ENCODE measurements at regions not wholly inside any gene's neighbourhood (a gene's known extent, or its start where the extent isn't known, plus 50 kb on each side); places are given as distances from the start of the nearest gene placed in this dataset.

- DNase-seq (ENCODE audit: low spot score) (no peak), ATAC-seq (ENCODE audit: insufficient number of reproducible peaks, low FRiP score, low read depth) (no peak)
- TF ChIP-seq CTCF (IDR thresholded peaks at IDR 0.05) = no peak
- no peaks in the 10 kb centered on the region for H3K36me3 ChIP-seq
- no peaks in the 10 kb centered on the region for H3K4me1 ChIP-seq (ENCODE audit: control insufficient read depth in 1 of 2, low read depth in 2 of 2)
- H3K27me3 ChIP-seq (replicated peaks; ENCODE audit: insufficient read depth) = no peaks in the 10 kb centered on the region
- H3K4me3 ChIP-seq = no peak overlapping the region
- no peak overlapping the region for H3K27ac ChIP-seq
- peaks cover 14% of the 10 kb centered on the region for H3K9me3 ChIP-seq
Observed at GRCh38 chr3:135740211-135740610, 225.3 kb upstream of the PPP2R3A start.

GRCh38 chr3:135740751-135741150, 224.8 kb upstream of the PPP2R3A start:
- Histone ChIP-seq H3K27me3 (replicated peaks; ENCODE audit: insufficient read depth) (no peaks in the 10 kb centered on the region), H3K27ac (no peak overlapping the region), H3K4me1 (ENCODE audit: control insufficient read depth in 1 of 2, low read depth in 2 of 2) (no peaks in the 10 kb centered on the region), H3K36me3 (no peaks in the 10 kb centered on the region), H3K9me3 (peaks cover 13% of the 10 kb centered on the region), H3K4me3 (no peak overlapping the region)
- no peak for TF ChIP-seq CTCF (IDR thresholded peaks at IDR 0.05)
- DNase-seq (ENCODE audit: low spot score) (no peak), ATAC-seq (ENCODE audit: insufficient number of reproducible peaks, low FRiP score, low read depth) (no peak)

GRCh38 chr3:135751991-135752390, 213.5 kb upstream of the PPP2R3A start:
- Histone ChIP-seq H3K4me1 (ENCODE audit: control insufficient read depth in 1 of 2, low read depth in 2 of 2) (no peaks in the 10 kb centered on the region), H3K27ac (no peak overlapping the region), H3K4me3 (no peak overlapping the region), H3K9me3 (no peaks in the 10 kb centered on the region), H3K27me3 (replicated peaks; ENCODE audit: insufficient read depth) (no peaks in the 10 kb centered on the region), H3K36me3 (no peaks in the 10 kb centered on the region)
- no peak for TF ChIP-seq CTCF (IDR thresholded peaks at IDR 0.05)
- no peak for ATAC-seq (ENCODE audit: insufficient number of reproducible peaks, low FRiP score, low read depth)
- DNase-seq (ENCODE audit: low spot score) = no peak

GRCh38 chr3:135752851-135753250, 212.7 kb upstream of the PPP2R3A start:
- DNase-seq (ENCODE audit: low spot score) = no peak

GRCh38 chr3:135753506-135753905, 212.0 kb upstream of the PPP2R3A start:
- no peak for ATAC-seq (ENCODE audit: insufficient number of reproducible peaks, low FRiP score, low read depth)
- no peaks in the 10 kb centered on the region for H3K9me3 ChIP-seq
- no peak for TF ChIP-seq CTCF (IDR thresholded peaks at IDR 0.05)

More at GRCh38 chr3:135752851-135753250, 212.7 kb upstream of the PPP2R3A start:
- no peak for ATAC-seq (ENCODE audit: insufficient number of reproducible peaks, low FRiP score, low read depth)
- Histone ChIP-seq H3K9me3 (no peaks in the 10 kb centered on the region), H3K36me3 (no peaks in the 10 kb centered on the region), H3K27ac (no peak overlapping the region), H3K27me3 (replicated peaks; ENCODE audit: insufficient read depth) (no peaks in the 10 kb centered on the region), H3K4me3 (no peak overlapping the region), H3K4me1 (ENCODE audit: control insufficient read depth in 1 of 2, low read depth in 2 of 2) (no peaks in the 10 kb centered on the region)
- no peak for TF ChIP-seq CTCF (IDR thresholded peaks at IDR 0.05)

More at GRCh38 chr3:135753506-135753905, 212.0 kb upstream of the PPP2R3A start:
- no peak overlapping the region for H3K4me3 ChIP-seq
- no peaks in the 10 kb centered on the region for H3K4me1 ChIP-seq (ENCODE audit: control insufficient read depth in 1 of 2, low read depth in 2 of 2)
- no peaks in the 10 kb centered on the region for H3K36me3 ChIP-seq
- H3K27ac ChIP-seq = no peak overlapping the region
- H3K27me3 ChIP-seq (replicated peaks; ENCODE audit: insufficient read depth) = no peaks in the 10 kb centered on the region
- no peak for DNase-seq (ENCODE audit: low spot score)
